Hindlimb muscle (tissue), 1 donor: ENCODE measurements at regions not wholly inside any gene's neighbourhood (a gene's known extent, or its start where the extent isn't known, plus 50 kb on each side); places are given as distances from the start of the nearest gene placed in this dataset.
A peak's percentile ranks its signal among the peaks of the same experiment; 100 is the strongest.

Experiments used
- DNase-seq: peaks from one replicate; pipeline ENCODE4 v3.0.0-alpha.2; 2013

GRCh38 chr12:74408601-74409166, 129.0 kb upstream of the ATXN7L3B start:
- DNase-seq = no peak

DNA sequence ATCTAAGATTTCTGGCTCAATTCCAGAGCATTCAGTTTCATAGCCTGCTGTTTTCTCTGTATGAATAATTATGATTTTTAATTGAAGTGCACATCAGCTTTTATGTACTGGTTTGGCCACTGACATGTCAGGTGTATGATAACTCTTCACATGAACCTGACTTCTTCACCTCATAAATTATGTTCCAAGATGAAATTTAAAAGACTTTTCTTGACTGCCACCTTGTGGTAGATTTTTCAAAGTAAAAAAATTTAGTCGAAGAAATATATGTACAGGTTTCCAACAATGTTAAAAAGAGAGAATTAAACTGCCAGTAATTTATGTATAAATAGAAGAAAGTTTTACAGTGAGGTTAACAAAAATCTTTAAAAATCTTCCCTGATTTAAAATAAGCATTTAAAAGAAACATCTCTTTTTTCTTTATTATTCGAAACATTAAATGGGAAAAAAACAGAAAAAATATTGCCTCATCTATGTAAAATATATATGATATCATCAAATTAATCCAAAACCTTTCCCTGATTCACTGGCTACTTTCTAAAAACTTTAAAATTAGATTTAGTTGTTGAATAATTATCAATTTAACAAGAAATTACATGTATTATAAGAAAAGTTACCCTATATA, 124.9 kb upstream of the ATXN7L3B start:
- no peak for DNase-seq

DNA sequence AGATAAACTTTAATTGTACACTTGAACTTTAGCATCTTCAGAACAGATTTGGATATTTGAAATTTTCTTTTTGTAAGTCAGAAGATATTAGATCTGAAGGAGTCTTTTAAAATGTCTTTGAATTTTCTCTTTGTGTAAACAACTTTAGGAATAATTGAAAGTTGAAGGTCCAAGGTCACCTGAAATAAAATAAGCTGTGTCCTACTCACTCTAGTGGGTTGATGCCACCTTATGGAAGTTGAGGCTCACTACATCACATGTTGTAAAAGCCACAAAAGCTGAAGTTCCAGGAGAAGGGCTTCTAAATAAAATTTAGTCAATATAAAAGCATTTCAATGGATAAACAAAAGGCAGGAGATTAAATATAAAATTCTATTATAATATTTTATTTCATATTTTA, 122.0 kb upstream of the ATXN7L3B start:
- DNase-seq = peak; percentile 3

DNA sequence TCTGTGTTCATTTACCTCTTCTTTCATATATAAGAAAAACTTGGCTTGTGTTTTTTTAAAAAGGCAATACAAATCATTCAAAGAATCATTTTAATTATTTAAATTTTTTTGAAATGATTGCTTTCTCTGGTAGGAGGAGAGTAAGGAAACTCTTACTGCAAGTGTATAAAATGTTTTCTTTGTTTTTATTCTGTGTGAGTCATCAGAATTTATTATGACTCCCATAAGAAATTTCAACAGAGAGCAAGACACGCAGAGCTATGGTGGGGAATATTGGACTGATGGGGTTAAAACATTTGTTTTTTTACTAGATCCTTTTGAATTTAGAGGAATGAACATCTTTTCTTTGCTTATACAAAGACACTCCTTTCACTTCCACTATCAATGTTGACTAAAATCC, 119.1 kb upstream of the ATXN7L3B start:
- DNase-seq = no peak

DNA sequence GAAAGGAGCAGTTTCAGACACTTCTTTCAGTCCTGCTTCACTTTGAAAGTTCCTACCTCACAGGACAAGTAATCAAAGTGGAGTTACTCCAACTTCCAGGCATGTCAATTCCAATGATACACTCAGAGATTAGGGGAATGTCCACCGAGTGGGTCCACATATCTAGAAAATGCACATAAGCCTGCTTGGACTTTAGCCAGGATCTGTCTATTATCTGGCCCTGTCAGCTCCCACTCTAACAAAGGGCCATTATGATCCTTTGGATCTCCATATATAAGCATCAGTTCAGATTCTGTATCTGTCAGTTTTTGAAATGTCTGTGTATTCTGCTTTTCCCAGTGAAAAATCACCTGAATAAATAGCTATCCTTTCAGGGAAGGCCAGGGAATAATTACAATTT, 112.9 kb upstream of the ATXN7L3B start:
- DNase-seq = no peak

- DNase-seq = no peak
These were observed 111.5 kb upstream of the ATXN7L3B start for GRCh38 chr12:74426091-74426490.

- no peak for DNase-seq
These were observed 108.1 kb upstream of the ATXN7L3B start for GRCh38 chr12:74429535-74429934.

GRCh38 chr12:74431801-74432200, 105.8 kb upstream of the ATXN7L3B start:
- no peak for DNase-seq

GRCh38 chr12:74440469-74440868, 97.2 kb upstream of the ATXN7L3B start:
- DNase-seq = no peak

DNA sequence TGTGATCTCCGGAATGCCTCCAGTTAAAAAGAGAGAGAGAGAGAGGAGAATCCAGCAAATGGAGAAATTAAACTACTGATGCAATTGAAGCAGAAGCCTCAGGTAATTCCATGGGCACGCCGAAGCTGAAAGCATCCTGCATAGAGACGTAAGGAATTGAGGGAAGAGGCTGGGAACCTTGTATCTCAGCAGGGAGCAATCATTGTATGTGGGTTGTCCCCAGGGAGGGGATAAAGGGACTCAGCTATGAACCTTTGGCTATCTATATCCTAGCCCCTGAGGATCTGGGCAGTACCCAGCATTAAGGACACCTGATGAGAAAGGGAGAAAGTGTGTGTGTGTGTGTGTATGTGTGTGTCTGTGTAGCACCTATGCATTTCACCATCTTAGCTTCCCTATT, 95.8 kb upstream of the ATXN7L3B start:
- DNase-seq = no peak

DNA sequence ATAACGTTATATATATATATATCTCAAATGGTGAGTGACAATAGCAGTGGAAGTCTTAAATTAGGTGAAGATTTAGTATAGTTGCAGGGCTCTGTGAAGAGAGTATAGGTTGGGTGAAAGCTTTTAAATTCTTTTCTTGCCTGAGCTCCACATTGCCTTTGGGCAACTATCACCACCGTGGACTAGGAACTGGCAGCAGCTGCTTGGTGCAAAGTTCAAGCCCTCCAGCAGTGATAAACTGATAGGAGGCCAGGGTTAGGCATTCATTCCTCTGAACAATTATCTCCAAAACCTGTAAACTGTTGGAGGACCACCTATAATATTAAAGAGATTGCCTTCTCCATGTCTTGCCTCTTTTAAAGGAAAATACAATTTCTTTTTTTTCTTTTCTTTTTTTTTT, 91.2 kb upstream of the ATXN7L3B start:
- no peak for DNase-seq

GRCh38 chr12:74449872-74450271, 87.8 kb upstream of the ATXN7L3B start:
- no peak for DNase-seq

DNA sequence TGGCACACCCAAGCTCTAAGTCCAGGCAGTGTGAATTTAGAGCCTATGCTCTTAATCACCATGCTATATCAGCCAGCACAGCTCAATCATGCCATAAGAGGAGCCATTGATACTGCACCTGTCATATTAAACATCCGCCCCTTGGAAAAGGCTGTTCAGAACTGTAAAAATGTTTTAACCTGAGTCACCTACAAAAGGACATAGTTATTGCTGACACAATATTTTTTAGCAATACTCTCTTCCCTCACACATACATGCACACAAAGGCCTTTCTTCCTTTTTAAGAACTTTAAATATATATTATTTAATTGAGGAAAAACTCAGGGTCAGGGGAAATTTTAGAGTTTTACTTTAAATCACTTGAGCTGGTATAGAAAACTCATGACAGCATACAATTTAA, 83.5 kb upstream of the ATXN7L3B start:
- no peak for DNase-seq

DNA sequence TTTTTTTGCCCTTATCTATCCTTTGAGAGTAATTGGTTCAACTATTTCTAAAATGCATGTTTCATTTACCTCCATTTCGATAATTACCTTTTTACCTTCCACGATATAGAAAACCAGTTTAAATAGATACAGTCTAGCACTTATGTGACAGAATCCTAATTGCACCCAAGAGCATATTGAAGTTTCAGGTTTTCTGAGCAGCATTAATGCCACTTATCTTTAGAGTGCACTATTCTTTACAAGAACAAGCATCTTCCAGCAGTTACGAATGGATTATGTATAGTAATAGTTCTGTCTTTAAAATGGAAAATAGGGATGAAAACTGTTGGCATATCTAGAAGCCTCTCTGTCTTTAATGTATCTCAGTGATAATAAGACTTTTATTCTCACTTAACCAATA, 82.2 kb upstream of the ATXN7L3B start:
- DNase-seq = no peak

GRCh38 chr12:74456431-74456830, 81.2 kb upstream of the ATXN7L3B start:
- no peak for DNase-seq

- no peak for DNase-seq
These were observed 69.2 kb upstream of the ATXN7L3B start for GRCh38 chr12:74468401-74468800.

GRCh38 chr12:74476234-74476633, 61.4 kb upstream of the ATXN7L3B start:
- no peak for DNase-seq

- no peak for DNase-seq
These were observed 56.6 kb upstream of the ATXN7L3B start for GRCh38 chr12:74481078-74481477.

DNA sequence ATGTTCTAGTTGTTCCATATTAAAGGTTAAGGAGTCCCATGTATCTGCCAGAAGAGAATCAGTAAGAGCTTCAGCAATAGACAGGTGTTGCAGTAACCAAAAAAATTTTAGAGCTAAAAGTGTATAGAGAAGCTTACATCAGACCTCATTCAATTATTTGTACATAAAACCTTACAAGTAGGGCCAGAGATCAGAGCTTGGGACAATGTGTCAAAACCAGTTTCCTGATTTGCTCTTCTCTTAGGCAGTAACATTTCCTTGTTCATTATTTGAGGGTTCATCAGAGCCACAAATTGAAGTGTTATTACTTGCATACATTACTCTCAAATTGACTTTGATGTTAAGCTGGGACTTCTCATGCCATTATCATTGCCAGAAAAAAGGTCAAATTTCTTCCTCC, 55.5 kb upstream of the ATXN7L3B start:
- DNase-seq = no peak

- no peak for DNase-seq
These were observed 54.6 kb upstream of the ATXN7L3B start for GRCh38 chr12:74483057-74483456.
